Epithelial cell of esophagus (primary cell): ENCODE measurements at regions not wholly inside any gene's neighbourhood (a gene's known extent, or its start where the extent isn't known, plus 50 kb on each side); places are given as distances from the start of the nearest gene placed in this dataset.

Experiments
- DNase-seq: peaks from one replicate; pipeline ENCODE4 v3.0.0; 2010; ENCODE audit warnings: low read depth
- H3K4me3 ChIP-seq: 2 replicates; pipeline ENCODE4 v1.5.1; 2011; ENCODE audit warnings: mild to moderate bottlenecking, low read length, control low read depth
- TF ChIP-seq, protein P1 (sequence below): IDR thresholded peaks from 2 replicates; pipeline ENCODE4 v1.5.1; 2011; ENCODE audit warnings: low read depth, mild to moderate bottlenecking, low read length, control low read depth, inconsistent platforms; ENCODE audit not compliant: insufficient read depth; ENCODE audit errors: missing control alignments

DNA sequence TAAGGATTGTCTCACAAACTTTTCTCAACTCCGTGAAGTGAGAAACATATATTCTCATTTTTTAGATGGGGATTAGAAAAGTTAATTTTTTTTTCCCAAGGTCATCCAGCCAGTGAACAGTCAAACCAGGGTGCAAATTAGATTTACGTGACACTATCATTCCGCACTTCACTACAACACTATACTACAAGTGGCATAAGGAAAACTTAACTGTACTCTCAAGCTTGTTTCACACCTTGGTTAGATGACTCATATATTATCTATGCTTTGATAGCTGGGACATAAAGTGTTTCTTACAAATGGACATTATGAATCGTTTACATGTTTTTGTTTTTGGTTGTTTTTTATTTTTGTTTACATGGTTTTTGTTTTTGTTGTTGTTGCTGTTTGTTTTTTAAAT lies 525.7 kb downstream of the PPARGC1A start:
- TF ChIP-seq, protein P1, sequence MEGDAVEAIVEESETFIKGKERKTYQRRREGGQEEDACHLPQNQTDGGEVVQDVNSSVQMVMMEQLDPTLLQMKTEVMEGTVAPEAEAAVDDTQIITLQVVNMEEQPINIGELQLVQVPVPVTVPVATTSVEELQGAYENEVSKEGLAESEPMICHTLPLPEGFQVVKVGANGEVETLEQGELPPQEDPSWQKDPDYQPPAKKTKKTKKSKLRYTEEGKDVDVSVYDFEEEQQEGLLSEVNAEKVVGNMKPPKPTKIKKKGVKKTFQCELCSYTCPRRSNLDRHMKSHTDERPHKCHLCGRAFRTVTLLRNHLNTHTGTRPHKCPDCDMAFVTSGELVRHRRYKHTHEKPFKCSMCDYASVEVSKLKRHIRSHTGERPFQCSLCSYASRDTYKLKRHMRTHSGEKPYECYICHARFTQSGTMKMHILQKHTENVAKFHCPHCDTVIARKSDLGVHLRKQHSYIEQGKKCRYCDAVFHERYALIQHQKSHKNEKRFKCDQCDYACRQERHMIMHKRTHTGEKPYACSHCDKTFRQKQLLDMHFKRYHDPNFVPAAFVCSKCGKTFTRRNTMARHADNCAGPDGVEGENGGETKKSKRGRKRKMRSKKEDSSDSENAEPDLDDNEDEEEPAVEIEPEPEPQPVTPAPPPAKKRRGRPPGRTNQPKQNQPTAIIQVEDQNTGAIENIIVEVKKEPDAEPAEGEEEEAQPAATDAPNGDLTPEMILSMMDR, result no peak
- DNase-seq, result no peak
- no peak overlapping the region for H3K4me3 ChIP-seq

DNA sequence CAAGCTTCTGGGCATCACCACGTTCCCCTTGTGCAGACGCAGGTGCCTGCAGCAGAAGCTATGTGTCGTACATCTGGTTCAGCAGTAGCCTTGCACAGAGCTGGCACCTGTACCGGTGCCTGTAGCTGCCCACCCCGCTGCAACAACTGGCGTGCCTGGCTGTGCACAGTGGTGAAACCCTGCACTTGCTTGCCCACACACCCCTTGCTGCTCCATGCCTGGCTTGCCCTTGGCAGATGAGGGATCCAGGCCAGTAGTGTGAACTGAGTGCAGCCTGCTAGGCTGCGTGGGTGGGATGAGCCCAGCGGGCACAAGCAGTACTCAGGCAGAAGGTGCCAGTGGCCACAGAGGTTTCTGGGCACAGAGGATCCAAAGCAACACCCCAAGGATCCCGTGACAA lies 528.4 kb downstream of the PPARGC1A start:
- TF ChIP-seq, protein P1, result no peak
- H3K4me3 ChIP-seq, result no peak overlapping the region
- no peak for DNase-seq

DNA sequence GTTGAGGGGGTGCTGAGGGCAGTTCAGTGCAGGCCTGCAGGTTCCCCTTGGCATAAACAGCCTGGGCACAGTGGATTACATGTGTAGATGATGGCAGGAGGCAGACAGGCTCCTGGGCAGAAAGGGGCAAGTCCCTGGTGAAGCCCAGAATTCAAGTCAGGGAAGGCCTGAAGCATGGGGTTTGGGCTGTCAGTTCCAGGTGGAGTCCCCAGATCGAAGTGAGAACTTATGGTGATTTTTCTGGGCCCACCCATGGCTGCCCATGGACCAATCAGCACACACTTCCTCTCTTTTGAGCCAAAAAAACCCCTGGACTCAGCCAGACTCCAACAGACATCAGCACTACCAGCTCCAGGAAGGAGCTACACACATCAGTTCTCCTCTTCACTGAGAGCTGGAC lies 529.1 kb downstream of the PPARGC1A start:
- no peak overlapping the region for H3K4me3 ChIP-seq
- DNase-seq, result no peak
- TF ChIP-seq, protein P1, result no peak

DNA sequence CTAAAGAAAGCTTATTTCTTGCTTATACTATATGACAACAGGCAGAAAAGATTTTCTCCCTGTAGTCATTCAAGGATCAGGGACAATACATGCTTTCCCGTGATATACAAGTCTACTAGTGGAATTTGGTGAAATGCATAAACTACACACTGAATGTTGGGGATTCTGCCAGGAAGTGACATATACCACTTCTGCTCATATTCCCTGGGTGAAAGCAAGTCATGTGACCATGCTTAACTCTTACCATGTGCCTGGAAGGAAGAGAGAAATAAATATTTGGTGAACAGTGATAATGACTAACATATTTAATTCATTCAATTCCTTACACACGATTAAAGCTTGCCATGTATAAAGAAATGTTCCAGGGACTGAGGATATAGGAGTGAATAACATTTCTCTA lies 534.6 kb downstream of the PPARGC1A start:
- H3K4me3 ChIP-seq, result no peak overlapping the region
- TF ChIP-seq, protein P1, result no peak
- no peak for DNase-seq

DNA sequence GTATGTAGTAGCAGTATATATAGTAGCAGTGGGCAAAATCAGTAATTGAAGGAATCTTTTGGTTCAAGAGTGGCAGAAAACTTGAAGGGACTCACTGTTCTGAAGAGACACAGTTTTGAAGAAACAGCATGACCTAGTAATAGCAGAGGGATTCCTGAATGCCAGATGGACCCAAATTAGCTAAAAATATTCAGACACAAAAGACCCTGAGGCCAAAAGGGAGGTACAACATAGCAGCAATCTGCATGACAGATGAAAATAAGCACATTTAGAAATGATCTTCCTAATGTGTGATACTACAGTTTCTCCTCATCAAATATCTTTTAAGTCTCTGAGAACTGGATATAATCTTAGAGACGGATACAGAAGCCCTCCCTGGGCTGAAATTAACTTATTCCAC lies 536.6 kb downstream of the PPARGC1A start:
- TF ChIP-seq, protein P1, result no peak
- H3K4me3 ChIP-seq, result no peak overlapping the region
- no peak for DNase-seq

DNA sequence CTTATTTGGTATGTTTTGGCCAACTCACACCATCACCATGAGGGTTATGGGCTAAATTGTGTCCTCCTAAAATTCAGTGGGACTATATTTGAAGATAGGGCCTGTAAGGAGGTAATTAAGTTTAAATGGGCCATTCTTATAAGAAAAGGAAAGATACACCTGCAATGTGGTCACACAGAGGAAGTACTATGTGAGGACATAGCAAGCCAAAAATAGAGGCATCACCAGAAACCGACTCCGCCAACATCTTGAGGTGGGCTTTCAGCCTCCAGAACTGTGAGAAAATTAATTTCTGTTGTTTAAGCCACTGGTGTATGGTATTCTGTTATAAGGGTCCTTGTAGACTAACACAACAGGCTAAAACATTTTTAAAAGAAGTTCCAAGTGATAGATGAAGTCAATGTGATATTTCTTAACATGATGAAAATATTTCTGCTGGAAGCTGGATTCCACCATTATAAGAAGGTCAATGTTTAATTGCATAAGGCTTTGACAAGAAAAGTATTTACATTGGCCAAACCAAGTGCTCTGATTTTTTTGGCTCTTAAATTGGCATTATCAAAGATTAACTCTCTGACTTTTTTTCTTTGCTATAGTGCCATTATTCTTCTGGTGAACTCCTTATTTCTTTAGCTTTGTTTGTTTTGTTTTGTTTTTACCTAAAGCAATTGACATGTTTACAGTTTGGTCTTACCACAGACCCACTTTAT lies 540.9 kb downstream of the PPARGC1A start:
- H3K4me3 ChIP-seq, result no peak overlapping the region
- no peak for DNase-seq
- TF ChIP-seq, protein P1, result no peak

DNA sequence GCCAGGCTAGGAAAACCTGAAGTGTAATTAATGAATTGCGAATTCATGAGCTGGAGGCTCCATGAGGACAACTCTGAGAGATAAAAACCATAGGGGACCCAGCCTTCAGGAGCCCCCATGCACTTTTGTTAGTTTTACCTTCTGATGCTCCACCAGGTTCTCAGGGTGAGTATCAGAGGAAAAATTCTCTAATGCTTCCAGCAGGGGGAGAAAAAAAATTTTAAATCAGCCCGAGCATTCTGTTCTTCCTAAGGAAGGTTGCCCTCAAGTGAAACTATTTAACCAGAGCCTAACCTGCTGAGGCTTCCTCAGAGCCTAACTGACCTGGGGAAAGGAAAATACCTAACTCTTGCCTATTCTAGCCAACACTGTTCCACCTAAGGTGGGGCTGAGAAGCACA lies 552.6 kb downstream of the PPARGC1A start:
- H3K4me3 ChIP-seq, result no peak overlapping the region
- DNase-seq, result no peak
- TF ChIP-seq, protein P1, result peak; percentile 22
